HG03108 (cell line): ENCODE measurements at regions not wholly inside any gene's neighbourhood (a gene's known extent, or its start where the extent isn't known, plus 50 kb on each side); places are given as distances from the start of the nearest gene placed in this dataset.

Experiments used
- ATAC-seq: cut with Tn5 transposase; IDR thresholded peaks from one replicate; pipeline ENCODE4 v1.9.1; 2021; ENCODE audit warnings: moderate library complexity; ENCODE audit not compliant: unreplicated experiment

DNA sequence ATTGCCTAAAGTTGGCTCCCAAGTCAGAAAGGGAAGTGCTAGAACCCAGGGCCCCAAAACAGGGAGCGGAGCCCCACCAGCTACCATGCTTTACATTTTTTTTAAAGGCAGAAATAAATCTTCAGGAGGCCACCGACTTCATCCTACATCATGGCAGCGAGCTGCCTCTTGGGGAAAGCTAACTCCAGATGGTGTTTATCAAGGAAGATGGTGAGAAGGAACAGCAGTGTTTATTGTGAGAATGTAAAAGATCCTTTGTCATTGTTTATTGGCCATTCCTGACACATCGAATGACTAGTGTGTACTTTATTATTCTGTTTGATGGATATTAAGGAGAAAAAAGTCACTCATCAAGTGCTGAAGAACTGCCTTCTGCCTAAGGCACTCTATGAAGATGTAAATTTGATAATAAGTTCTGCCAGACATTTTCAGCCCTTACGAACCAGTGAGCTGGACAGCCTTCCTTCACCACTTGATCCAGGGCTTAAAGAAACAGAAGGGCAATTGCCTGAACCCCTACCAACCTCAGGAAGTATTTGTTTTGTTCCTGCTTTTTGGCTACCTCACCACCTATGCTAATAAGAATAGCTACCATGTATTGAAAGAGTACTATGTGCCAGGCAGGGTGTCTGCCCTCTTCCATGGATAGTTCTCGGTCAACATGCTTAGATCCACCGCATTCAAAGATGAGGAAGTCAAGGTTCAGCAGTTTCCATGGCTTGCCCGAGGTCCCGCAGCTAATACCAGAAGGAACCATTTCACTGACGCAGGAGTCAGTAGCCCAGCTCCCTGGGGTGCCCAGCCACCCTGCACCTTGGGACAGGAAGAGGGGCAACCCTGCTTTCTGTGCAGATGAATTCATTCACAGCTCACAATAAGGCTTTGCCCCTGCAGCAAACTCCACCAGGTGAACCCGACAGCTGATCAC, 194.7 kb upstream of the RREB1 start:
- no peak for ATAC-seq

DNA sequence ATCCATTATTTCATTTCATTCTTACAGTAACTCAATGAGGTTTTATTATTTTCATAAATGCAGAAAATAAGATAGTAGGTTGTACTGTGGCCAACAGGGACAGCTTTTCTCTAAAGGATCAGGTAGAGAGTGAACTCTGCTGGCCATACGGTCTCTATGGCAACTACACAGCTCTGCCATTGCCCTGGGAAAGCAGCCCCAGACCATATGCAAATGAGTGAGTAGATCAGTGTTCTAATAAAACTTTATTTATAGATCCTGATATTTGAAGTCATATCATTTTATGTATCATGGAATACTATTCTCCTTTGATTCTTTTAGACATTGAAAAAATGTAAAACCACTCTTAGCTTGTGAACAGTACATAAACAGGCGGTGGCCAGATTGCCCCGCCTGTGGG, 192.5 kb upstream of the RREB1 start:
- ATAC-seq = no peak

DNA sequence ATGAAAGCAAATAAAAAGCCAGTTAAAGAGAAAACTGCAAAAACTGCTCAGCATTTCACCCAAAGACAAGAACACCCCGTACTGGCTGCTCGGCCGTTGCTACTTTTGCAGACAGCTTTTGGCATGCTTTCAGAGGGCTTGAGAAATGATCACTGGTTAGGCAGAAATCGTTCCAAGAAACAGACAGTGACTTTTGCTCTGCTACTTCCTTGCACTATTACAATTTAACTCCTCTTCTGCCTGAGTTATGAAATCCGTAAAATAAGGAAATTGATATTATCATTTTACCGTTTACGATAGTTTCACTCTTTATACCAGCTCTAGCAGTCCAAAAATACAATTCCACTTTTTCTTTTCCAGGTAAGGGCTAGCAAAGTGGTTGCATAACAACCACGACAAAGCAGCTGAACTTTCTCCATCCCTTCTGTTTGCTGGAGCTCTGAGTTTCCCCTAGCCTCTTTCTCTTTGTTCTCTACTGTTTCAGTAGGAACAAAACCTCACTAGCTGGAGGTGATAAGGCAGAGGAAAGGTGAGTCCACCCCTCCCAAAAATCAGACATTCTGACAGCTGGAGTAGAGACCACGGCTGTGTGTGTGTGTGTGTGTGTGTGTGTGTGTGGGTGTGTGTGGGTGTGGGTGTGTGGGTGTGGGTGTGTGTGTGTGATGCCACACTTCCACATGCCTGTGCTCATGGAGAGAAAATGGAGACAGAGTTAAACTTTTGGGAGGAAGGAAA, 191.8 kb upstream of the RREB1 start:
- no peak for ATAC-seq

DNA sequence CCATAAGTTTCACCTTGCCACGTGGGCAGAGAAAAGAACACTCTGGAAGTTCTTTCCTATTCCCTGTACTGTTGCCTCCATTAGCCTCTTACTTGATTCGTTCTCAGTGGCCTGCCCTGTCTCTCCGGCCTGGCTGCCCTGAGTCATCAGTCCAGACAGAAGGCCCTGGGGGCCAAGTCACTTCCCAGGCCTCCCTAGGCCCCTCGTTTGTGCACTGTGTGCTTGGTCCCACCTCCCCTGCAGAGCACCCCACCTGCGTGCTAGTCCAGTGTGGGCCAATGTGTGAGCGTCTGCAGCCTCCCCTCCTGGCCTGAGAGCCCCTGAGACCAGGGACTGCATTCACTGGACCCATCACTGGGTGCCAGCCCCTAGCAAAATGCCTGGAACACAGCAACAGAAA, 191.2 kb upstream of the RREB1 start:
- no peak for ATAC-seq

DNA sequence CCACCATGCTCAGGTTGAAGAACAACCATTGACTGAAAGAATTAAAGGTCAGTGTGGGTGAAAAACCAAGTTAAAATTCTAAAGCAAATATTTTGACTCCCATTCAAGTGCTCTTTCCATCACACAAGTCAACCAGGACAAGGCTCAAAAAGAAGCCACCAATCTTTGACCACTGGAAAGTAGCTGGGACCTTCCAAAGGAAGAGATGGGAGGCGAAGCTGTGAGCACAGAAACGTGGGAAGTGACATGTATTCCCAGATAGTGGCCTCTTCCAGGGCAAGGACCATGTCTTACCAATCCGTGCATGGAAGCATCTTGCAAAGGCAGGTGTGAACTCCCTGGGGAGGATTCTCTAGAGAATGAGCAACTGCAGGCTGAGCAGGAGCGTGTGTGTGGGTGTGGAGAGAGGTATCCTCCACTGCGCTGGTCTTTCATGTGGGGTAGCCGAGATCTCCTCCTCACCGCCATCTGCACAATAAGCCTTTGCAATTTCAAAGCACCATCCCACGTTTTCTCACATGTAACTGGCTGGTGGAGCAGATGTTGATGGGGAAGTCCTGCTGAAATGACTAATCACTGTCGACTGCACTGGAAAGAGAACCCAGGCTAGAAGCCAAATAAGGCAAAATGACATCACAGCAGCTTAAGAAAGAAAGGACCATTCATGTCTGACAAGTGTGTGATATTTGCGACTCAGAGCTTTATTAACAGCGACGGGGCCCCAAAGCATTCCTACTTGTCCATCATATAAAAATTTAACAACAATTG, 189.4 kb upstream of the RREB1 start:
- ATAC-seq = peak; percentile 73

DNA sequence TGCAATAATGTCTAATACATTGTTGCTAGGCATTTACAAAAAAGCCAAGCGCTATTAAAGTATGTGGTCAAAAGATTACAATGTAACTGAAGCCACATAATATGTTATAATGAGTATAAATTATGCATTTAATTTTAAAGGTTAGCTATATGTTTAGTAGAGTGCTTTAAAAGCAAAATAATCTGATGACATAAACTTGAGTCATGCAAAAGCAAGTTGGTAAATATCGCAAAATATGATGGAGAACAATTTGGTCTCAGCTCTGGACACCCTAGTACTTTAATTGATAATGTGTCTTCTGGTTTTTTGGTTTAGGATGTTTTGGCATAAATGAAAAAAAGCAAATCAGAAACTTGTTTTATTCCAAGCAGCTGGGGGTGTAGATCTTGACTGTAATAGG, 188.6 kb upstream of the RREB1 start:
- ATAC-seq = no peak

DNA sequence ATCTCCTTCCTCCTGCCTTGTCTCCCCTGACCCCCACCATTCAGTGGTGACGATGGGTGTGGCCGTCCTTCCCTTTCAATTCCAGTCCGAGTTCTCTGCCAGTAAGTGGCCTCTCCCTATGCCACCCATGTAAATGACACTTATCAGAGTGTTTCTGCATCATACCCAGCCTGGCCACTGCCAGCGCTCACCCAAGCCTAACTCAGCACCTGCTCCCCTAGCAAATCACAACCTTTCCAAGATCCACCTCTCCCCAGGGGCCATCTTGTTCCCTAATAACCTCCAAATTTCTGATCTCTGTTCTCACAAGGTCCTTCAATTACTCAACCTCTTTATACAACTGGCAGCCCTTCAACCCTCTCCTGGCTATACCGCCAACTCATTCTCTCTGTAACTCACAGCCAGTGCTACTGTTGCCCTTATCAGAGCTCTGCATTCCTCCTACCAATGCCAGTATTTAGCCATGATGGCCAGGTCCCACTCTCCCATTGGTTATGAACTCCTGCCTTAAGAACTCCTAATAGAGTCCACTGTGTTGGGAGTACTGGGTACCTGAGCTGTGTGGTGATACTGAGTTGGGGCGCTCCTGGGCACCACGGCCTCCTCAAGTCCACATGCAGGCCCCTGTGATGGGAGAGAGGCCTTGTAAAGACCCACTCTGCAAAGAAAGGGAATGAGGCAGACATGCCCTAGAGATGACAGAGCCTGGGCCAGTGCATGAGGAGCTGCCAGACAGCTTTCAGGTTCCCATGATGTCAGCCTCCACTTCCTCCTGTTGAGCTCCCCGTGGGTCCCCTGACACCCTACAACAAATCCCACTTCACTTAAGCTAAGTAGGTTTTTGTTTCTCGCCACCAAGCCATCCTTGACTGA, 187.4 kb upstream of the RREB1 start:
- no peak for ATAC-seq

DNA sequence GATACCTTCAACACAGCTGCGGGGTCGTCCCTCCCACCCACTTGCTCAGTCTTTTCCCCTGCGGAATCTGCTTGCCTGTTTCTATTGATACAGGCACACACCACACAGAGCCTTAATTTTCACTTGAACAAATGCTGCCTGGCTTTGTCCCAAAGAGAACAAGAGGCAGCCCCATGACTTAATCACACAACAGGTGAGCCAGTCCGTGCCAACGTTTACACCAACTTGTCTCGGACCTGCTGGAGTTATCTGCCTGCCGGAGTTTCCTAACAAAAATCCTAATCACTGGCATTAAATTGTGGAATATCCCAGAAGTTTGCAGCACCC, 186.8 kb upstream of the RREB1 start:
- no peak for ATAC-seq

DNA sequence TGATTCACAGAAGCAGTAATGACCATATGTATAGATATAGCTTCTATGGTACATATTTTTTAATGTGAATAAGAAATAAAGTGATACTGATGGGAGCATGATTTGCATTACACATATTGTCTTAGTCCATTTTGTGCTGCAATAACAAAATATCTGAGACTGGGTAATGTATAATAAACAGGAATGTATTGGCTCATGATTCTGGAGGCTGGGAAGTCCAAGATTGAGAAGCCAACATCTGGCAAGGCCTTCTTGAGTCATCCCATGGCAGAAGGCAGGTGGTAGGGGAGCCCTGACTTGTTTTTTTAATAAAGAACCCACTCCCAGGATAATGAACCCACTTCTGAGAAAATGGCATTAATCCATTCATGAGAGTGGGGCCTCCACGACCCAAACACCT, 185.6 kb upstream of the RREB1 start:
- ATAC-seq = no peak

DNA sequence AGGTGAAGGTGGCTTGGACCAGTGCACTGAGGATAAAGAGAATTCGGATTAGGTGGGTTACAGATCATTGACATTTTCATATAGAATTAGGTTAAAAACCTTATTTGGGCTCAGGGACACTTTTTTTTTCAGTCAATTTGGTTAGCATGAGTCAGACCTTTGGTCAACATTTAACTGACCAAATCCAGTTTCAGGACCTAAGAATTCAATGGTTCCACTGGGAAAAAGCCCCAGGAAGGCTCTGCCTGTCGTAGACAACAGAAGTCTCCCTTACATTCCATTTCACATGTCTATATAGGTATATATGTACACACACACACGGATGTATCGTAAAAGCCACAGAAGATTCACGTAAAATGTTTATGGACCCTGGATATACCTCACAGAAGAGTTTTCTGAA, 184.2 kb upstream of the RREB1 start:
- no peak for ATAC-seq

DNA sequence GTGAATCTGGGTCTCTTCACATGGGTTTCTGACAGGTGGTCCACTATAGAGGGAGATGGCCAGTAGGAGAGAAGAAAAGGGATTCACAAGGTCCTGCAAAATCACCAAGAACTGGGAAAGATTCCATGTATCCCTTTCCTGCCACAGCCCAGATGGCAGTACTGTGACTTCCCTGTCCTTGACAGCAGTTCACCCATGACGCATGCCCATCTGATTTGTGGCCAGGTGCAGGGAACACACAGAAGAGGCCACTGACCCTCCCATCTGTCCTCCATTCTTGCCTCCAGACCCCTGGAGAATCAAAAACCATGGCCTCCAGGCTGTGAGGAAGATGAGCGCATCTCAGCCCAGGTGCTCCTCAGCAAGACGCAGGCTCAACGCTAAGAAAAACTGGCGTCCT, 183.1 kb upstream of the RREB1 start:
- ATAC-seq = no peak

DNA sequence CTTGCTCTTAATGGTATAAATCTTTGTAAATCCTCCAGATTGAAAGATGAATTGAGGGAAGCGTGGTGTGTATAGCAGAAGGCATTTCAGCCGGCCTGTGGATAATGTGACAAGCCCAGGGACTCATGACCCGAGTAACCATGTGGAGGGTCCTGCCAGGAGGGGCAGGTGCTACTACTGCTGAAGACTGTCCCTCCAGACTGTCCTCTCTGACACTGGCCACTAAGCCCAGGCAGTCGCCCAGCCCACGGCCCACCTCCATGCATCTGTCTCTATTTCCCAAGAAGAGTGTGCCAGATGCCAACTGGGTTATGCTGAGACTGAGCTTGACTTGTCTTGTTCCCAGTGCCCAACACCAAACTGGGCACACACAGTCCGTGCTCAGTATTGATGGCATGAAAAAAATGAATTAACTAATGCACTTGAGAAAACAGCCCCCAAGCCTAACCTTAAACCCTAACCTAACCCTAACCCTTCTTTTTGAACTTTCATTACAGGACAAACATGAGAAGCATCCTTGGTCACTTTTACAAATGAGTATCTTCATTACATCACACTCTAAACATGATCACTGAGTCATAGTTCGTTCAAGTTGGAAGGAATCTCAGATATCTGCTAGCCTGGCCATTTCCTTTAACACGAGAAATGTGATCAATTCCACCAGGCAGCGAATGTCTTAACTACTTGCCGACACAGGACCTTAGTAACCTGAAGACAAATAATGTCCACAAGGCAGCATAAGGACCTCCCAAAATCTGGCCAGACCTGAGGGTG, 182.2 kb upstream of the RREB1 start:
- no peak for ATAC-seq

DNA sequence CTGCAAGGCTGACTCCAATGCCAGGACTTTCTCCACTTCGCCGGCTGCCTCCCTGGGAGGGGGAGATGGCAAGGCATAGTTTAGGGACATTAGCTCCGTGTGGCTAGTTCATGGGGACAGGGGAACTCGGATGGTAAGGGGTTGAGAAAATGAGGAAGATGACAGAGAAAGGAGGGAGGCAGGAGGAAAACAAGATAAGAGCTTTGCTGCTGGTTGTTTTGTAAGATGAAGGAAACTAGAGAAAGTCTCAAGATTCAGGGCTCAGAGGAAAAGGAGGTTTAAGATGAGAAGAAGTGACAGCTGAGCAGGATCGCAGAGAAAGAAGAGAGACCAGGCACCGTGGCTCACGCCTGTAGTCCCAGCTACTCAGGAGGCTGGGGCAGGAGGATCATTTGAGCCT, 180.9 kb upstream of the RREB1 start:
- no peak for ATAC-seq

DNA sequence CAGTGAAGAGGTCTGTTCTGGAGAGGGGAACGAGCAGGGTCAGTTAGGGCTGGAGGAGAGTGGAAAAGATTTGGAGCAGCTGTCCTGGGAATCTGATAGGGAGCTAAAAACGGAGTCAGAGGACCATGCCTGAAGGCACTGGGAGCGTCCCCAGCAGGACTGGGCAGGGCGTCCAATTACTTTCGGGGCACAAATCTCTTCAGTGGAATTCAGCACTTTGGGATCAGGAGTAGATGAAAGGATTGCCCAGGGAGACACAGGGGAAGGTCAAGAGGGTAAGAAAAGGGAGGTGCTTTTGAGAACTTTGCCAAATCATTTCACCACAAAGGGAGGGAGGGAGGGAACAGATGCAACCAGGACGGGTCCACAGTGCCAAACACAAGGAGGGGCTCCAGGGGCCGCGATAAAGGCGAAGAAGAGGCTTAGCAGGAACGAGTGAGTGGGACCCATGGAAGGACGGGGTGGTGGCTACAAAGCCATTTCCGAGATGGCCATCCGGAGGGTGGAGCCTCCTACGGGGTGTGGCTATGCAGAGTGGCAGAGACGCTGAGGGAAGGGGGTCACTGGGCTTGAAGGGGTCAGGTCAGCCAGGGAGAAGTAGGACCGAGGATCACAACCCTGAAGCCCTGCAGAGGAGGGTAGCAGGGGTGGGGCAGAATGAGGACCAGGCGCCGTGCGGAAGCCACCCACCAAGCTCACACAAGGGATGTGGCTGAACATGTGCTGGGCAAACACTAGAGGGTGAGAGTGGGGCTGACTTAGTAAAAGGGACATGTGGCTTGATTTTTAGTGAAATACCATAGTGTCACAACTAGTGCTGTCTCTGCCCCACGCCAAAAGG, 180.0 kb upstream of the RREB1 start:
- ATAC-seq = no peak

DNA sequence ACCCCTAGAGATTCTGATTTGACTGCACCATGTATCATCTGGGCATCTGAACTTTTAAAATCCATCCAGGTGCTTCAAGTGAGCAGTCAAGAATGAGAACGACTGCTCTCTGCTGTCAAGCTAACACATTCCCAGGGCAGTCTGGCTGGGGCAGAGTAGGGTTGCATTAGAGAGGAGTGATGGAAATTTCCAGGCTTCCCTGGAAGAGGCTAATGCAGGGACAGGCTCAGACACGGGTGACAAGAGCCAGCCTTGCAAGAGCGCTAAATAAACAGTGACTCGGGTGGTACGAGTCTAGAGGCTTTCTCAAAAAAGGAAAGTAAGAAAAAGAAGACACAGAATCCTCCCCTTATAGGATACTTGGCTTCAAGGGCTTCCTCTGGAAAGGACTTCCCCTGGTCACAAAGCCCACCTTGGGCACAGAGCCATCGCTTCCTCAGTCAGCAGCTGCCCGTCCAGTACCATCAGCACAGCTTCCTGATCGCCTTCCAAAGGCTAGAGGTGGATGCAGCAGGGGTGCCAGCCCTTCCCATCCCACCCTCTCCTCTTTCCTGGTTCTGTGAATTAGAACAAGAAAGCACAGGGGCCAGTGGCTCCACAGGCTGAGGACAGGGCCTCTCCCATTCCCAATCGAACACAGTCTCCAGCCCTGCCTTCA, 177.4 kb upstream of the RREB1 start:
- no peak for ATAC-seq

DNA sequence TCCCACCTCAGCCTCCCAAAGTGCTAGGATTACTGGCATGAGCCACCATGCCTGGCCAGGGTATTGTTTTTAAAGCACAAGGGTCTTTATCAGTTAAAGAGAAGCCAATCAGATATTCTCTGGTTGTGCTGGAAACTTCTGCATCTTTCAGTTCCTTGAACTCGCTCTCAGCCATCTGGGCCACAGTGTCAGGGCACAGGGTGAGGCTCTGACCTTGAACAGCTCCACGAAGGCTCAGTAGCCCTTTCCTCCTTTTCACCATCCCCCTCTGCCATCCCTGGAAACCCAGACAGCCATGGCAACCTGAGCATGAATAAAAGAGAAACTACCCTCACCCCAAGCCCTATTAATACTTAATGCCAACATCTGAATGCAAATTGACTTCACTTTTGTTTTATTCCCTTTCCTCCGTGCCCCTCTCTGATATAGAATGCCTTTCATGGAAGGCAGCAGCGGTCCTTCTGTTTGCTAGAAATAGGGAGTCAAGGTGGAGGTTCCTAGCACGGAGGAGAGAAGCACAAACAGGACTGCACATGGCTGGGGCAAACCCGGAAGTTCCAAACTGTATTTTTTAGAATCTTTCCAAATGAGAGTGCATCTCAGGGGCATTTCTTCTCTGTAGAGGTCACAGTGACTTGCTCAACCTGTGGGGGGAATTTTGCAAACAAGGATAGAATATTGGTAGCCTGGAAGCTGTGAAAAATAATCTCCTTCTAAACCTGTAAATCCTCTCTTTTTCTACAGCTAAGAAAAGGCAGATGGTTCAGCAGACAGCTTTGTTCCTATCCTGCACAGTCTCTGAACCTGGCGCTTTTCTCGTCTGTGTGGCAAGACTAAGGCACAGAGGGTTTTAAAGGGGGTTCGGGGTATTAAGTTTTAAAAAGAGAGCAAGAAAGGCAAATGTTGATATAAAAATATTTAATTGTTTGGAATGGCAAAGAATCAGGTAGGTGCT, 176.4 kb upstream of the RREB1 start:
- peak; percentile 64 for ATAC-seq

DNA sequence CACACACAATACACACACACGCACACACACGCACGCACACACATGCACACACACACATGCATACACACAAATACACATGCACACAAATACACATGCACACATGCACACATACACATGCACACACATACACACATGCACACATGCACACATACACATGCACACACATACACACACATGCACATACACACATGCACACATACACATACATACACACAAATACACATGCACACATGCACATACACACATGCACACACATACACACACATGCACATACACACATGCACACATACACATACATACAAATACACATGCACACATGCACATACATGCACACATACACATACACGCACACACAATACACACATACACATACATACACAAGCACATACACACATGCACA, 175.4 kb upstream of the RREB1 start:
- ATAC-seq = no peak
